HG02623 (cell line): ENCODE measurements at regions not wholly inside any gene's neighbourhood (a gene's known extent, or its start where the extent isn't known, plus 50 kb on each side); places are given as distances from the start of the nearest gene placed in this dataset.

Source experiments
- ATAC-seq: cut with Tn5 transposase; IDR thresholded peaks from one replicate; pipeline ENCODE4 v1.9.1; 2021; ENCODE audit warnings: moderate library complexity; ENCODE audit not compliant: unreplicated experiment

GRCh38 chr22:49589811-49590210 lies 237.9 kb downstream of the BRD1 start:
- no peak for ATAC-seq

- ATAC-seq = no peak
These were observed 238.4 kb downstream of the BRD1 start for GRCh38 chr22:49589301-49589700.

GRCh38 chr22:49588739-49589138 lies 238.9 kb downstream of the BRD1 start:
- ATAC-seq = no peak

- ATAC-seq = no peak
These were observed 239.7 kb downstream of the BRD1 start for GRCh38 chr22:49587987-49588386.

- ATAC-seq = no peak
These were observed 240.3 kb downstream of the BRD1 start for GRCh38 chr22:49587421-49587820.

- ATAC-seq = no peak
These were observed 240.8 kb downstream of the BRD1 start for GRCh38 chr22:49586873-49587272.

- no peak for ATAC-seq
These were observed 241.4 kb downstream of the BRD1 start for GRCh38 chr22:49586244-49586748.

- ATAC-seq = no peak
These were observed 242.0 kb downstream of the BRD1 start for GRCh38 chr22:49585461-49586243.

- ATAC-seq = no peak
These were observed 243.7 kb downstream of the BRD1 start for GRCh38 chr22:49583886-49584505.

- no peak for ATAC-seq
These were observed 244.3 kb downstream of the BRD1 start for GRCh38 chr22:49583341-49583740.

- ATAC-seq = no peak
These were observed 245.0 kb downstream of the BRD1 start for GRCh38 chr22:49582678-49583077.

- ATAC-seq = no peak
These were observed 245.5 kb downstream of the BRD1 start for GRCh38 chr22:49582181-49582580.

- ATAC-seq = no peak
These were observed 247.6 kb downstream of the BRD1 start for GRCh38 chr22:49580024-49580423.

GRCh38 chr22:49577168-49578060 lies 250.3 kb downstream of the BRD1 start:
- no peak for ATAC-seq

GRCh38 chr22:49576241-49577141 lies 251.2 kb downstream of the BRD1 start:
- no peak for ATAC-seq

- no peak for ATAC-seq
These were observed 252.0 kb downstream of the BRD1 start for GRCh38 chr22:49575703-49576081.

- ATAC-seq = no peak
These were observed 252.6 kb downstream of the BRD1 start for GRCh38 chr22:49574881-49575702.

GRCh38 chr22:49574205-49574880 lies 253.3 kb downstream of the BRD1 start:
- ATAC-seq = no peak
